Peyer's patch (tissue), 4 donors: ENCODE measurements at regions not wholly inside any gene's neighbourhood (a gene's known extent, or its start where the extent isn't known, plus 50 kb on each side); places are given as distances from the start of the nearest gene placed in this dataset.
"Not testable (repeated sequence)": the region's sequence is repeated elsewhere in the genome, so short reads cannot be mapped to it uniquely, and the experiment has no call there.

Experiments used
- DNase-seq, 3 donors: peaks; one replicate each; pipeline ENCODE4 v3.0.0-alpha.2; 2017 to 2019
- H3K27ac ChIP-seq, 4 donors: fragments of 200-600 bp; sonication (generic); one replicate each; pipeline ENCODE4 v1.5.1; 2016 to 2019
- H3K27me3 ChIP-seq, 2 donors: fragments of 200-600 bp; sonication (generic); one replicate each; pipeline ENCODE4 v1.5.1; 2019
- H3K36me3 ChIP-seq, 3 donors: fragments of 200-600 bp; sonication (generic); one replicate each; pipeline ENCODE4 v1.5.1; 2016 to 2019
- H3K4me1 ChIP-seq, 4 donors: fragments of 200-600 bp; sonication (generic); one replicate each; pipeline ENCODE4 v1.5.1; 2016 to 2019
- H3K4me3 ChIP-seq, 4 donors: fragments of 200-600 bp; sonication (generic); 1 replicate in 3 of 4; 2 replicates in 1 of 4; pipeline ENCODE4 v1.5.1; 2016 to 2019; ENCODE audit warnings: mild to moderate bottlenecking in 1 of 4
- H3K9me3 ChIP-seq, 4 donors: fragments of 200-600 bp; sonication (generic); one replicate each; pipeline ENCODE4 v1.5.1; 2016 to 2019; ENCODE audit warnings: mild to moderate bottlenecking in 1 of 4
- CTCF ChIP-seq, 6 experiments: fragments of 450-650 bp in 4 of 6; fragments of 200-600 bp in 2 of 6; sonication (generic) in 1 of 6; IDR thresholded peaks; one replicate each; pipeline ENCODE4 v1.5.1; 2017 to 2019; ENCODE audit warnings: antibody characterized with exemption in 6 of 6, mild to moderate bottlenecking in 3 of 6, moderate library complexity in 1 of 6
- POLR2A ChIP-seq, 2 donors: fragments of 450-650 bp; IDR thresholded peaks; one replicate each; pipeline ENCODE4 v1.5.1; 2017; ENCODE audit warnings: antibody characterized with exemption in 2 of 2, mild to moderate bottlenecking in 2 of 2, moderate library complexity in 2 of 2

- Histone ChIP-seq H3K4me3 (no peak overlapping the region), H3K36me3 (no peaks in the 10 kb centered on the region), H3K27me3 (no peaks in the 10 kb centered on the region), H3K27ac (no peak overlapping the region), H3K9me3 (no peaks in the 10 kb centered on the region), H3K4me1 (no peaks in the 10 kb centered on the region)
- no peak for TF ChIP-seq CTCF (IDR thresholded peaks at IDR 0.05)
- TF ChIP-seq POLR2A (IDR thresholded peaks at IDR 0.05), result no peak
- no peak for DNase-seq
Measured at GRCh38 chr1:96465441-96465840, 256.1 kb upstream of the PTBP2 start.

GRCh38 chr1:96466842-96467241 lies 254.7 kb upstream of the PTBP2 start:
- no peaks in the 10 kb centered on the region for H3K27me3 ChIP-seq
- DNase-seq, result no peak
- H3K4me1 ChIP-seq, result no peaks in the 10 kb centered on the region
- TF ChIP-seq CTCF (IDR thresholded peaks at IDR 0.05) (no peak), POLR2A (IDR thresholded peaks at IDR 0.05) (no peak)
- no peaks in the 10 kb centered on the region for H3K36me3 ChIP-seq
- H3K27ac ChIP-seq, result no peak overlapping the region
- H3K9me3 ChIP-seq, result no peaks in the 10 kb centered on the region
- H3K4me3 ChIP-seq, result no peak overlapping the region

- H3K27me3 ChIP-seq, H3K4me1 ChIP-seq, H3K9me3 ChIP-seq, H3K4me3 ChIP-seq, H3K36me3 ChIP-seq, DNase-seq, H3K27ac ChIP-seq: not testable (repeated sequence)
Measured at GRCh38 chr1:96469726-96470125, 251.9 kb upstream of the PTBP2 start.

- H3K27me3 ChIP-seq, result no peaks in the 10 kb centered on the region
- no peak for TF ChIP-seq CTCF (IDR thresholded peaks at IDR 0.05)
- TF ChIP-seq POLR2A (IDR thresholded peaks at IDR 0.05), result no peak
- no peaks in the 10 kb centered on the region for H3K9me3 ChIP-seq
- DNase-seq, result no peak
- H3K4me1 ChIP-seq, result no peaks in the 10 kb centered on the region
- no peak overlapping the region for H3K4me3 ChIP-seq
- H3K36me3 ChIP-seq, result no peaks in the 10 kb centered on the region
- H3K27ac ChIP-seq, result no peak overlapping the region
Measured at GRCh38 chr1:96472471-96472870, 249.1 kb upstream of the PTBP2 start.

- Histone ChIP-seq H3K36me3 (no peaks in the 10 kb centered on the region), H3K9me3 (no peaks in the 10 kb centered on the region), H3K4me3 (no peak overlapping the region), H3K27me3 (no peaks in the 10 kb centered on the region), H3K4me1 (no peaks in the 10 kb centered on the region), H3K27ac (no peak overlapping the region)
- TF ChIP-seq CTCF (IDR thresholded peaks at IDR 0.05), result no peak
- DNase-seq, result no peak
Measured at GRCh38 chr1:96473791-96474434, 247.7 kb upstream of the PTBP2 start.

GRCh38 chr1:96474985-96475743 lies 246.4 kb upstream of the PTBP2 start:
- H3K36me3 ChIP-seq, result no peaks in the 10 kb centered on the region
- DNase-seq, result no peak
- TF ChIP-seq CTCF (IDR thresholded peaks at IDR 0.05), result no peak
- TF ChIP-seq POLR2A (IDR thresholded peaks at IDR 0.05), result no peak

More at GRCh38 chr1:96474985-96475743, 246.4 kb upstream of the PTBP2 start:
- Histone ChIP-seq H3K9me3 (no peaks in the 10 kb centered on the region), H3K4me1 (no peaks in the 10 kb centered on the region), H3K27ac (no peak overlapping the region), H3K4me3 (no peak overlapping the region), H3K27me3 (no peaks in the 10 kb centered on the region)
